SK-N-SH treated with all-trans-retinoic acid at 6 μM for 48 hours (cell line): ENCODE measurements at regions not wholly inside any gene's neighbourhood (a gene's known extent, or its start where the extent isn't known, plus 50 kb on each side); places are given as distances from the start of the nearest gene placed in this dataset.

Experiments used
- ARNTL ChIP-seq: fragments of 450-650 bp; formaldehyde crosslinking; IDR thresholded peaks from 2 replicates; pipeline ENCODE4 v1.5.0; 2020; ENCODE audit warnings: low read depth, mild to moderate bottlenecking, moderate library complexity, borderline replicate concordance
- ESRRG ChIP-seq: fragments of 250-450 bp; sonication (Bioruptor Pico); IDR thresholded peaks from 2 replicates; pipeline ENCODE4 v1.6.1; 2021; ENCODE audit warnings: mild to moderate bottlenecking
- ZNF70 ChIP-seq: fragments of 450-650 bp; formaldehyde crosslinking; IDR thresholded peaks from 2 replicates; pipeline ENCODE4 v1.5.0; 2020; ENCODE audit warnings: mild to moderate bottlenecking, moderate library complexity
- TF ChIP-seq, protein P1 (sequence below): fragments of 250-450 bp; sonication (Bioruptor Pico); IDR thresholded peaks from 2 replicates; pipeline ENCODE4 v1.8.0; 2020; ENCODE audit warnings: mild to moderate bottlenecking, moderate library complexity, borderline replicate concordance

DNA sequence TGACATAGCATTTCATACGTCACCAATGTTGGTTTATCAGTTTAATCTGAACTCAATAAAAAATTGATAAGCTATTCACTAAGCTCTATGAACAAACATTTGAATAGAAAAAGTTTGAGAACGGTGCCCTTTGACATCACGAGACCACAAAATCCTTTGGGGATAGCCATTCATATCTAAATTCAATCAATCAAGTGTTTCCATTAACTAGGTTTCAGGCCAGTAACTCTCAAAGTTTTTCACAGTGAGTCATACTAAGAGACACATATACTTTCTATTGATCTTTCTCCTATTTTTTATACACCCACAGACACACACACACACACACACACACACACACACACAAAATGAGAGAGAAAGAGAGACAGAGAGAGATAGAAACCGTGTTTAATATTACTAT lies 235.4 kb upstream of the SNX7 start:
- TF ChIP-seq, protein P1, sequence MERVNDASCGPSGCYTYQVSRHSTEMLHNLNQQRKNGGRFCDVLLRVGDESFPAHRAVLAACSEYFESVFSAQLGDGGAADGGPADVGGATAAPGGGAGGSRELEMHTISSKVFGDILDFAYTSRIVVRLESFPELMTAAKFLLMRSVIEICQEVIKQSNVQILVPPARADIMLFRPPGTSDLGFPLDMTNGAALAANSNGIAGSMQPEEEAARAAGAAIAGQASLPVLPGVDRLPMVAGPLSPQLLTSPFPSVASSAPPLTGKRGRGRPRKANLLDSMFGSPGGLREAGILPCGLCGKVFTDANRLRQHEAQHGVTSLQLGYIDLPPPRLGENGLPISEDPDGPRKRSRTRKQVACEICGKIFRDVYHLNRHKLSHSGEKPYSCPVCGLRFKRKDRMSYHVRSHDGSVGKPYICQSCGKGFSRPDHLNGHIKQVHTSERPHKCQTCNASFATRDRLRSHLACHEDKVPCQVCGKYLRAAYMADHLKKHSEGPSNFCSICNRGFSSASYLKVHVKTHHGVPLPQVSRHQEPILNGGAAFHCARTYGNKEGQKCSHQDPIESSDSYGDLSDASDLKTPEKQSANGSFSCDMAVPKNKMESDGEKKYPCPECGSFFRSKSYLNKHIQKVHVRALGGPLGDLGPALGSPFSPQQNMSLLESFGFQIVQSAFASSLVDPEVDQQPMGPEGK (CRISPR knock-in tag): no peak
- TF ChIP-seq ESRRG: no peak
- TF ChIP-seq ARNTL: no peak
- no peak for TF ChIP-seq ZNF70 (CRISPR knock-in tag)
